ENCODE measurements at regions not wholly inside any gene's neighbourhood (a gene's known extent, or its start where the extent isn't known, plus 50 kb on each side); places are given as distances from the start of the nearest gene placed in this dataset.

DNA sequence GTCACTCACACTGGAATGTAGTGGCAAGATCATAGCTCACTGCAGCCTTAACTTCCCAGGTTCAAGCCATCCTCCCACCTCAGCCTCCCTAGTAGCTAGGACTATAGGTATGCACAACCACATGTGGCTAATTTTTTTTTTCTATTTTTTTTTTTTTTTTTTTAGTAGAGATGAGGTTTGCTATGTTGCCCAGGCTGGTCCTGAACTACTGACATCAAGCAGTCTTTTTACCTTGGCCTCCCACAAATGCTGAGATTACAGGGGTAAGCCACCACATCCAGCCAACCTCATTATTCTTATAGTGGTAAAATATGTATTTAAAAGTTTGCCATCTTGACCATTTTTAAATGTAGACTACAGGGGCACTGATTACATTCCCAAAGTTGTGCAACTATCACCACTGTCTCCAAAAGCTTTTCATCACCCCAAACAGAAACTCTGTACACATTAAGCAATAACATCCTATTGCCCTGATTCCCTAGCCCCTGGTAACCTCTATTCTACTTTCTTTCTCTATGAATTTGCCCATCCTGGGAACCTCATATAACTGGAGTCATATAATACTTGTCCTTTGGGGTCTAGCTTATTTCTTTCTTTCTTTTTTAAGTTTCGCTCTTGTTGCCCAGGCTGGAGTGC lies 268.0 kb upstream of the JARID2 start:
- TF ChIP-seq EZH2 (optimal IDR thresholded peaks at IDR 0.05; ENCODE audit: low read depth, low read length) (no peak), CTCF (IDR thresholded peaks at IDR 0.05; ENCODE audit: low read length) (no peak)

Measured in MM.1S (cell line).